H1 (cell line): ENCODE measurements at regions not wholly inside any gene's neighbourhood (a gene's known extent, or its start where the extent isn't known, plus 50 kb on each side); places are given as distances from the start of the nearest gene placed in this dataset.

ENCODE experiments used
- CREB1 ChIP-seq: IDR thresholded peaks from 2 replicates; pipeline ENCODE4 v1.6.1; 2012; ENCODE audit warnings: inconsistent platforms
- KDM4A ChIP-seq: IDR thresholded peaks from one replicate; pipeline ENCODE4 v1.7.1; 2012; ENCODE audit warnings: low read depth, mild to moderate bottlenecking, moderate library complexity, low read length, inconsistent platforms; ENCODE audit not compliant: severe bottlenecking
- RFX5 ChIP-seq: IDR thresholded peaks from 2 replicates; pipeline ENCODE4 v1.6.1; 2011; ENCODE audit warnings: low read depth, low read length, improper control_type of control experiment, borderline replicate concordance
- RNF2 ChIP-seq: fragments of 200-900, 300-1000 bp; sonication (generic); IDR thresholded peaks from 2 replicates; pipeline ENCODE4 v1.7.1; 2016; ENCODE audit warnings: borderline replicate concordance, low read depth, mild to moderate bottlenecking, antibody characterized with exemption, low read length; ENCODE audit not compliant: poor library complexity, severe bottlenecking; ENCODE audit errors: missing control alignments

GRCh38 chrX:106281383-106281782 is 113.3 kb downstream of the PWWP3B start (continued):
- TF ChIP-seq RNF2 (no peak), CREB1 (no peak), KDM4A (no peak), RFX5 (no peak)
